ENCODE measurements at regions not wholly inside any gene's neighbourhood (a gene's known extent, or its start where the extent isn't known, plus 50 kb on each side); places are given as distances from the start of the nearest gene placed in this dataset.

DNA sequence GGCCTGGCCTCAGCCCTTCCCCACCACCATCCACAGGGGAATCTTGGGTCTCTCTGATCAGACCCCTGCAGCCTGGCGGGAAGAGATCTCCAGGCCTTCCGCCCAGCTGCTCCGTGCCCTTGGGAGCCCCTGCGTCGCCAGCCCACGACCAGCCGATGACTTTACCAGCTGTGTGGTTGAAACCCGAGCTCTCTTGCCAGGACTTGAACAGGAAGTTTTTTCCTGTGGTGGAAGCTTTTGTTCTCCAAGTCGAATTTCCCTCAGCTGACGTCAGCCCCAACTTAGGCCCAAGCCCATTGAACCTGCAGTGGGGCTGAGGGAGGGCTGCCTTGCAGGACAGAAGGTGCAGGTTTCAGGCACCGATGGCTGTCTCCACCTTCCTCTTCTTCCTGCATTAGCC is 51.7 kb upstream of the SMAD3 start:
- TF ChIP-seq, protein P1, sequence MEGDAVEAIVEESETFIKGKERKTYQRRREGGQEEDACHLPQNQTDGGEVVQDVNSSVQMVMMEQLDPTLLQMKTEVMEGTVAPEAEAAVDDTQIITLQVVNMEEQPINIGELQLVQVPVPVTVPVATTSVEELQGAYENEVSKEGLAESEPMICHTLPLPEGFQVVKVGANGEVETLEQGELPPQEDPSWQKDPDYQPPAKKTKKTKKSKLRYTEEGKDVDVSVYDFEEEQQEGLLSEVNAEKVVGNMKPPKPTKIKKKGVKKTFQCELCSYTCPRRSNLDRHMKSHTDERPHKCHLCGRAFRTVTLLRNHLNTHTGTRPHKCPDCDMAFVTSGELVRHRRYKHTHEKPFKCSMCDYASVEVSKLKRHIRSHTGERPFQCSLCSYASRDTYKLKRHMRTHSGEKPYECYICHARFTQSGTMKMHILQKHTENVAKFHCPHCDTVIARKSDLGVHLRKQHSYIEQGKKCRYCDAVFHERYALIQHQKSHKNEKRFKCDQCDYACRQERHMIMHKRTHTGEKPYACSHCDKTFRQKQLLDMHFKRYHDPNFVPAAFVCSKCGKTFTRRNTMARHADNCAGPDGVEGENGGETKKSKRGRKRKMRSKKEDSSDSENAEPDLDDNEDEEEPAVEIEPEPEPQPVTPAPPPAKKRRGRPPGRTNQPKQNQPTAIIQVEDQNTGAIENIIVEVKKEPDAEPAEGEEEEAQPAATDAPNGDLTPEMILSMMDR (conservative IDR thresholded peaks at IDR 0.05; ENCODE audit: low read length) = no peak
- no peak for TF ChIP-seq EZH2phosphoT487 (IDR thresholded peaks at IDR 0.05; ENCODE audit: borderline replicate concordance, low read depth, low read length)

Data from OCI-LY7 (cell line).